Smooth muscle cell (in vitro differentiated cells): ENCODE measurements at regions not wholly inside any gene's neighbourhood (a gene's known extent, or its start where the extent isn't known, plus 50 kb on each side); places are given as distances from the start of the nearest gene placed in this dataset.

Source experiments
- DNase-seq: peaks from one replicate; lab custom pipeline; 2025; ENCODE audit not compliant: unreplicated experiment; lab: John Stamatoyannopoulos, UW
- H2AFZ ChIP-seq: fragments of 200-600 bp; sonication (generic); 2 replicates; pipeline ENCODE4 v1.6.0; 2016; ENCODE audit warnings: antibody characterized with exemption, low read depth, mild to moderate bottlenecking
- H3F3A ChIP-seq: fragments of 200-600 bp; sonication (generic); 2 replicates; pipeline ENCODE4 v1.6.0; 2017; ENCODE audit warnings: antibody characterized with exemption, low read depth
- H3K27ac ChIP-seq: fragments of 200-600 bp; sonication (generic); 2 replicates; pipeline ENCODE4 v1.5.1; 2016; ENCODE audit warnings: low read depth, mild to moderate bottlenecking
- H3K27me3 ChIP-seq: fragments of 200-600 bp; sonication (generic); 2 replicates; pipeline ENCODE4 v1.6.1; 2016; ENCODE audit warnings: low read depth, mild to moderate bottlenecking
- H3K36me3 ChIP-seq: fragments of 200-600 bp; sonication (generic); 2 replicates; pipeline ENCODE4 v1.5.1; 2016; ENCODE audit warnings: low read depth
- H3K4me1 ChIP-seq: fragments of 200-600 bp; sonication (generic); 2 replicates; pipeline ENCODE4 v1.5.1; 2016; ENCODE audit warnings: low read depth
- H3K4me2 ChIP-seq: fragments of 200-600 bp; sonication (generic); 2 replicates; pipeline ENCODE4 v1.6.0; 2016; ENCODE audit warnings: mild to moderate bottlenecking
- H3K4me3 ChIP-seq: fragments of 200-600 bp; sonication (generic); 2 replicates; pipeline ENCODE4 v1.5.1; 2016; ENCODE audit warnings: mild to moderate bottlenecking
- H3K79me2 ChIP-seq: fragments of 200-600 bp; sonication (generic); 2 replicates; pipeline ENCODE4 v1.6.0; 2016; ENCODE audit warnings: low read depth, mild to moderate bottlenecking
- H3K9ac ChIP-seq: fragments of 200-600 bp; sonication (generic); 2 replicates; pipeline ENCODE4 v1.6.0; 2016; ENCODE audit warnings: low read depth
- H3K9me3 ChIP-seq: fragments of 200-600 bp; sonication (generic); replicated peaks from 2 replicates; pipeline ENCODE4 v1.5.1; 2016; ENCODE audit warnings: low read depth
- H4K20me1 ChIP-seq: fragments of 200-600 bp; sonication (generic); 2 replicates; pipeline ENCODE4 v1.6.0; 2016; ENCODE audit warnings: low read depth
- WGBS: methylation state at CpG from one replicate; pipeline ENCODE4 v1.1.7; 2016; ENCODE audit warnings: low lambda C conversion rate; 5-methylcytosine and 5-hydroxymethylcytosine counted together
- TF ChIP-seq, protein P1 (sequence below): fragments of 200-600 bp; sonication (generic); IDR thresholded peaks from 2 replicates; pipeline ENCODE4 v1.5.1; 2017; ENCODE audit warnings: borderline replicate concordance, mild to moderate bottlenecking, antibody characterized with exemption; ENCODE audit not compliant: insufficient read depth, poor library complexity, severe bottlenecking

DNA sequence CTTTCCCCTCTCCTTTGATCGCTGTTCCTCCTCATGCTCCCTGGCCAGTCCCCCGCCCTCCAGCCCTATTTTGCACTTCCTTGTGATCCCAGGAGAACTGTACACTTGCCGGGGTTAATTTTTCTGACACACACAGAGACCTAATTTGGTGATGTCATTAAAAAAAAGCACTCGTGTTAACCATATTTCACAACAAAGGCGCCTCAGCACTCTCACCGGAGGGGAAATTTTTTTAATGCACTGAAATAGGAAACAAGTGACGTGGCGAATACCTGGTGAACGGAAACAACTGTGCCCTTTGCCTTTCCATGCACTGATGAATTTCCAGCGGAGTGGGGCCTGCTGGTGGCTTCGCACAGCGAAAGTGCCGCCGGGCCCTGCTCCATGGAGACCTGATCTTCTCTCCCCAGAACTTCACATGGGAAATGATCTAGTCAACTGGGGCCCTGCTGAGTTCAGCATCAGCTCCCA is 53.9 kb upstream of the TAGAP start:
- no peak for DNase-seq
- no peaks in the 10 kb centered on the region for H3K9me3 ChIP-seq
- H3F3A ChIP-seq = no peaks in the 10 kb centered on the region
- no peak overlapping the region for H3K4me3 ChIP-seq
- no peaks in the 10 kb centered on the region for H3K36me3 ChIP-seq
- H3K9ac ChIP-seq = no peak overlapping the region
- H4K20me1 ChIP-seq = no peaks in the 10 kb centered on the region
- H3K4me2 ChIP-seq = no peak overlapping the region
- TF ChIP-seq, protein P1, sequence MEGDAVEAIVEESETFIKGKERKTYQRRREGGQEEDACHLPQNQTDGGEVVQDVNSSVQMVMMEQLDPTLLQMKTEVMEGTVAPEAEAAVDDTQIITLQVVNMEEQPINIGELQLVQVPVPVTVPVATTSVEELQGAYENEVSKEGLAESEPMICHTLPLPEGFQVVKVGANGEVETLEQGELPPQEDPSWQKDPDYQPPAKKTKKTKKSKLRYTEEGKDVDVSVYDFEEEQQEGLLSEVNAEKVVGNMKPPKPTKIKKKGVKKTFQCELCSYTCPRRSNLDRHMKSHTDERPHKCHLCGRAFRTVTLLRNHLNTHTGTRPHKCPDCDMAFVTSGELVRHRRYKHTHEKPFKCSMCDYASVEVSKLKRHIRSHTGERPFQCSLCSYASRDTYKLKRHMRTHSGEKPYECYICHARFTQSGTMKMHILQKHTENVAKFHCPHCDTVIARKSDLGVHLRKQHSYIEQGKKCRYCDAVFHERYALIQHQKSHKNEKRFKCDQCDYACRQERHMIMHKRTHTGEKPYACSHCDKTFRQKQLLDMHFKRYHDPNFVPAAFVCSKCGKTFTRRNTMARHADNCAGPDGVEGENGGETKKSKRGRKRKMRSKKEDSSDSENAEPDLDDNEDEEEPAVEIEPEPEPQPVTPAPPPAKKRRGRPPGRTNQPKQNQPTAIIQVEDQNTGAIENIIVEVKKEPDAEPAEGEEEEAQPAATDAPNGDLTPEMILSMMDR = no peak
- no peaks in the 10 kb centered on the region for H3K4me1 ChIP-seq
- no peak overlapping the region for H3K27ac ChIP-seq
- H3K79me2 ChIP-seq = no peaks in the 10 kb centered on the region
- H2AFZ ChIP-seq = no peak overlapping the region
- no peaks in the 10 kb centered on the region for H3K27me3 ChIP-seq
- WGBS = 93% methylated on average over 14 of the region's 14 CpGs

GRCh38 chr6:159097256-159097655 is 52.5 kb upstream of the TAGAP start:
- Histone ChIP-seq H4K20me1 (no peaks in the 10 kb centered on the region), H2AFZ (no peak overlapping the region), H3K79me2 (no peaks in the 10 kb centered on the region), H3K4me1 (no peaks in the 10 kb centered on the region), H3K27ac (no peak overlapping the region), H3K36me3 (no peaks in the 10 kb centered on the region), H3K9ac (no peak overlapping the region), H3F3A (no peaks in the 10 kb centered on the region), H3K4me3 (no peak overlapping the region), H3K27me3 (no peaks in the 10 kb centered on the region), H3K9me3 (no peaks in the 10 kb centered on the region), H3K4me2 (no peak overlapping the region)
- no peak for DNase-seq
- TF ChIP-seq, protein P1 = no peak
- 94% methylated on average over 8 of the region's 8 CpGs for WGBS

DNA sequence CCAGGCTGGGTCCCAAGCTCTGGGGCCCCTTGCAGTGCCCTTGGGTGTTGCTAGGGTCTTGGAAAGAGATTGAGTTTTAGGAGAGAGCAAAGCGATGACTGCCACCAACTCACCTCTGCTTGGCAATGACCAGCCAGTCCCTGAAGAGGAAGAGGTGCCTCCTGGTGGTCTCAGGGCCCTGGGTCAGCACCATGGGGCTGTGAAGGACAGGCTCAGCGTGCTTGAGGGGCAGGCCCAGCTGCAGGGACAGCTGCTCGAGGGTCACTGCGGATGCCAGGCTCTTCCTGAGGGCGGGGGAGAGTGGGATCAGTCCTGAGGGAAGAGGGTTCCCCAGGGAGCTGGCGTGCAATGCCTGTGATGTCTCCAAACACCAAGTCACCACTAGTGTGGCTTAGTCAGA is 50.8 kb upstream of the TAGAP start:
- no peaks in the 10 kb centered on the region for H3K9me3 ChIP-seq
- H3K36me3 ChIP-seq = no peaks in the 10 kb centered on the region
- TF ChIP-seq, protein P1 = no peak
- H3K79me2 ChIP-seq = no peaks in the 10 kb centered on the region
- H4K20me1 ChIP-seq = no peaks in the 10 kb centered on the region
- no peak overlapping the region for H2AFZ ChIP-seq
- WGBS = 86% methylated on average over 6 of the region's 6 CpGs
- H3F3A ChIP-seq = no peaks in the 10 kb centered on the region
- no peak for DNase-seq
- H3K4me1 ChIP-seq = no peaks in the 10 kb centered on the region
- H3K4me3 ChIP-seq = no peak overlapping the region
- H3K27me3 ChIP-seq = no peaks in the 10 kb centered on the region
- no peak overlapping the region for H3K4me2 ChIP-seq
- H3K27ac ChIP-seq = no peak overlapping the region
- H3K9ac ChIP-seq = no peak overlapping the region

- no peaks in the 10 kb centered on the region for H3K9me3 ChIP-seq
- WGBS = 95% methylated on average over 18 of the region's 18 CpGs
- DNase-seq = no peak
- no peak overlapping the region for H2AFZ ChIP-seq
- H4K20me1 ChIP-seq = no peaks in the 10 kb centered on the region
- H3F3A ChIP-seq = no peaks in the 10 kb centered on the region
- no peaks in the 10 kb centered on the region for H3K36me3 ChIP-seq
- TF ChIP-seq, protein P1 = no peak
- no peak overlapping the region for H3K4me2 ChIP-seq
- no peak overlapping the region for H3K27ac ChIP-seq
- no peak overlapping the region for H3K9ac ChIP-seq
- H3K79me2 ChIP-seq = no peaks in the 10 kb centered on the region
- no peaks in the 10 kb centered on the region for H3K4me1 ChIP-seq
- H3K27me3 ChIP-seq = no peaks in the 10 kb centered on the region
- no peak overlapping the region for H3K4me3 ChIP-seq
Observed at GRCh38 chr6:159094444-159095252, 49.9 kb upstream of the TAGAP start.
